ENCODE measurements at regions not wholly inside any gene's neighbourhood (a gene's known extent, or its start where the extent isn't known, plus 50 kb on each side); places are given as distances from the start of the nearest gene placed in this dataset.

DNA sequence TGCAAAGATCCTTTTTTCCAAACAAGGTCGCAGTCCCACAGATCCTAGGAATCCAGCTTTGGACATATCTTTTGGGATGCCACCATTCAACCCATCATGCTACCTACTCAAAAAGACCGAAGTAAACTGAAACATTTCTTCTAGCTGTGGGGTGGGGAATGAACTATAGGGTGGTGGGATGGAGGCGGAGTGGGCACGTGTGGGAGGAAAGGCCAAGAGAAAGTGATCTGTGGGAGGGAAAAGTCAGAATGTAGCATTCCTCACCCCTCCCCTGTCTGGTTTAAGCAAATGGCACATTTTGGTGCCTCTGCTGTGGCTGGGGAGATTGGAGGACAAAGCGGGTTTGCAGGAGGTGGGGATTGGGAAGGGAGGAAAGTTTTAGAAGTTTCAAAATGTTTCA is 59.2 kb upstream of the IL17B start:
- TF ChIP-seq EZH2phosphoT487 (IDR thresholded peaks at IDR 0.05; ENCODE audit: insufficient read depth, low read depth) (no peak), EZH2 (IDR thresholded peaks at IDR 0.05; ENCODE audit: insufficient read depth, poor library complexity, severe bottlenecking) (no peak)

Data from GM23248 (cell line).